Heart right ventricle (tissue), 16 donors: ENCODE measurements at regions not wholly inside any gene's neighbourhood (a gene's known extent, or its start where the extent isn't known, plus 50 kb on each side); places are given as distances from the start of the nearest gene placed in this dataset.

Experiments used
- ATAC-seq, 8 donors: fragments of 200-7000 bp; cut with Tn5 transposase; one replicate each; pipeline ENCODE4 v1.9.1; 2020; ENCODE audit warnings: mild to moderate bottlenecking in 8 of 8, moderate library complexity in 8 of 8, moderate number of reproducible peaks in 1 of 8
- DNase-seq, 2 donors: peaks; one replicate each; pipeline ENCODE4 v3.0.0-alpha.2; 2020
- H3K27ac ChIP-seq, 10 donors: fragments of 200-600 bp; sonication (generic) in 2 of 10; one replicate each; pipeline versions ENCODE4 v1.5.0 to v1.8.0; 2020 to 2022; ENCODE audit warnings: mild to moderate bottlenecking in 3 of 10
- H3K27me3 ChIP-seq, 7 donors: fragments of 200-600 bp; one replicate each; pipeline ENCODE4 v1.8.0; 2021 to 2022; ENCODE audit warnings: mild to moderate bottlenecking in 2 of 7
- H3K36me3 ChIP-seq, 9 donors: fragments of 200-600 bp; sonication (generic) in 1 of 9; one replicate each; pipeline versions ENCODE4 v1.5.0 to v1.8.0; 2020 to 2022; ENCODE audit warnings: mild to moderate bottlenecking in 2 of 9
- H3K4me1 ChIP-seq, 9 donors: fragments of 200-600 bp; sonication (generic) in 1 of 9; one replicate each; pipeline versions ENCODE4 v1.5.0 to v1.8.0; 2020 to 2022; ENCODE audit warnings: mild to moderate bottlenecking in 4 of 9
- H3K4me3 ChIP-seq, 10 donors: fragments of 200-600 bp; sonication (generic) in 2 of 10; one replicate each; pipeline versions ENCODE4 v1.5.0 to v1.8.0; 2020 to 2022; ENCODE audit warnings: mild to moderate bottlenecking in 7 of 10, moderate library complexity in 2 of 10
- H3K9me3 ChIP-seq, 11 donors: fragments of 200-600 bp in 10 of 11; sonication (generic) in 2 of 11; one replicate each; pipeline versions ENCODE4 v1.5.0 to v1.8.0; 2013 to 2022; ENCODE audit warnings: mild to moderate bottlenecking in 2 of 11, control low read depth in 1 of 11, moderate library complexity in 1 of 11
- CTCF ChIP-seq, 9 donors: fragments of 200-600 bp; sonication (generic) in 2 of 9; IDR thresholded peaks; one replicate each; pipeline versions ENCODE4 v1.5.0 to v1.8.0; 2021 to 2022; ENCODE audit warnings: antibody characterized with exemption in 9 of 9, mild to moderate bottlenecking in 5 of 9, moderate library complexity in 1 of 9
- WGBS, 2 donors: extraction: QIAGEN DNeasy Blood & Tissue Kit; methylation state at CpG; one replicate each; pipeline ENCODE4 v1.1.7; 2013; ENCODE audit warnings: inconsistent platforms in 1 of 2; 5-methylcytosine and 5-hydroxymethylcytosine counted together
- intact Hi-C, 10 donors: fragments of 100-400 bp; cut with DNase I; formaldehyde crosslinking; loops; one replicate each; pipeline versions ENCODE4 v1.11.1 to v1.14.2; 2022
- donor health status: Arrhythmogenic right ventricular cardiomyopathy.
- donor health status: ischemic (EF 13 %, LVEDD 7.1; RV severe dilation, severe dysfunction).
- donor health status: healthy with polysubstance abuse.
- donor health status: DM: no; HTN: yes; CAD: no.
- donor health status: DM: no; HTN: no; CAD: no.
- donor health status: ischemic (EF 25% LVEDD 6.9; RV normal size, moderate dysfunction).
- donor health status: ischemic (EF 25% LVEDD 5.7; RV mildly dilated, moderate dysfunction).
- donor health status: healthy.
- donor health status: DM: yes; HTN: yes; CAD: no.
- donor health status: Ischemic cardiomyopathy.
- donor health status: ischemic (EF 35%, LVEDD 5.7; RV mildly dilated, moderate dysfunction).
- donor health status: nonischemic (EF 11% LVEDD 7.7; RV severe dilation, severe dysfunction).
- donor health status: DM: yes; HTN: yes; CAD: no.
- donor health status: PGD.
- donor health status: ischemic (EF 29% LVEDD 5.4; RV normal size, mild dysfunction).
- donor health status: nonischemic (EF 23%, LVEDD 6.1; RV moderate dilation, normal function).

- WGBS, 2 donors = 77% methylated on average over 5 of the region's 5 CpGs
These were observed 51.9 kb upstream of the USP47 start for GRCh38 chr11:11789735-11790369.

GRCh38 chr11:11788063-11788710 is 53.6 kb upstream of the USP47 start:
- Histone ChIP-seq H3K27me3 (peaks cover 0 to under 1% (median 0%) of the 10 kb centered on the region in 7 donors), H3K27ac (no peak overlapping the region), H3K9me3 (no peaks in the 10 kb centered on the region), H3K4me3 (no peak overlapping the region), H3K4me1 (peaks cover 0 to 8% (median 0%) of the 10 kb centered on the region in 9 donors), H3K36me3 (no peaks in the 10 kb centered on the region)
- ATAC-seq (peak in 4 of 8 donors; percentile 21 to 38 (median 38)), DNase-seq (no peak)
- peak in 3 of 9 donors; percentile 13 to 42 (median 31) for TF ChIP-seq CTCF (IDR thresholded peaks at IDR 0.05)
- WGBS, 2 donors = 48 to 54% methylated on average over 7 of the region's 7 CpGs
- intact Hi-C loops = loop anchor here in 9 of 10 donors (2.0 to 10.0 kb wide), 18 partner anchors 133 to 1013 kb away; partner anchors contain the start of gene GALNT18 (in 2 of the 9)

More at GRCh38 chr11:11789735-11790369, 51.9 kb upstream of the USP47 start:
- H3K4me1 ChIP-seq = peaks cover 0 to 8% (median 0%) of the 10 kb centered on the region in 9 donors
- ATAC-seq = no peak
- H3K27me3 ChIP-seq = peaks cover 0 to 13% (median 0%) of the 10 kb centered on the region in 7 donors
- TF ChIP-seq CTCF (IDR thresholded peaks at IDR 0.05) = peak in 7 of 9 donors; percentile 24 to 48 (median 35)
- no peaks in the 10 kb centered on the region for H3K9me3 ChIP-seq
- intact Hi-C loops = loop anchor here (2.0 to 10.0 kb wide), 20 partner anchors 135 to 1015 kb away; partner anchors contain the start of gene GALNT18 (in 2 of the 10)
- H3K27ac ChIP-seq = no peak overlapping the region
- no peak overlapping the region for H3K4me3 ChIP-seq
- no peak for DNase-seq
- H3K36me3 ChIP-seq = no peaks in the 10 kb centered on the region

GRCh38 chr11:11787305-11788062 is 54.3 kb upstream of the USP47 start:
- WGBS, 2 donors = 71 to 72% methylated on average over 7 of the region's 7 CpGs
- no peaks in the 10 kb centered on the region for H3K27me3 ChIP-seq
- H3K36me3 ChIP-seq = no peaks in the 10 kb centered on the region
- TF ChIP-seq CTCF (IDR thresholded peaks at IDR 0.05) = peak; percentile 77 to 97 (median 88)
- DNase-seq = peak; percentile 57 to 76
- H3K27ac ChIP-seq = no peak overlapping the region
- intact Hi-C loops = loop anchor here (1.0 to 10.0 kb wide), 21 partner anchors 133 to 1013 kb away; partner anchors contain the start of gene GALNT18 (in 2 of the 10)
- peak; percentile 78 to 97 (median 89) for ATAC-seq
- H3K9me3 ChIP-seq = no peaks in the 10 kb centered on the region
- peaks cover 0 to 8% (median 0%) of the 10 kb centered on the region in 9 donors for H3K4me1 ChIP-seq
- H3K4me3 ChIP-seq = no peak overlapping the region

- ATAC-seq (peak in 6 of 8 donors; percentile 44 to 82 (median 62)), DNase-seq (no peak)
- WGBS, 2 donors = 68 to 71% methylated on average over 4 of the region's 4 CpGs
- H3K4me3 ChIP-seq = no peak overlapping the region
- H3K9me3 ChIP-seq = no peaks in the 10 kb centered on the region
- peaks cover 0 to 8% (median 0%) of the 10 kb centered on the region in 9 donors for H3K4me1 ChIP-seq
- intact Hi-C loops = loop anchor here (1.0 to 10.0 kb wide), 20 partner anchors 132 to 1012 kb away; partner anchors contain the start of gene GALNT18 (in 2 of the 10)
- H3K36me3 ChIP-seq = no peaks in the 10 kb centered on the region
- peak in 8 of 9 donors; percentile 30 to 66 (median 53) for TF ChIP-seq CTCF (IDR thresholded peaks at IDR 0.05)
- no peak overlapping the region for H3K27ac ChIP-seq
- no peaks in the 10 kb centered on the region for H3K27me3 ChIP-seq
These were observed 55.0 kb upstream of the USP47 start for GRCh38 chr11:11786771-11787170.
